SK-N-SH treated with all-trans-retinoic acid at 6 μM for 48 hours (cell line): ENCODE measurements at regions not wholly inside any gene's neighbourhood (a gene's known extent, or its start where the extent isn't known, plus 50 kb on each side); places are given as distances from the start of the nearest gene placed in this dataset.

Source experiments
- ATAC-seq: fragments of 200-7000 bp; cut with Tn5 transposase; 3 replicates; pipeline ENCODE4 v1.9.1; 2020; ENCODE audit warnings: mild to moderate bottlenecking, moderate library complexity
- ARNTL ChIP-seq: fragments of 450-650 bp; formaldehyde crosslinking; IDR thresholded peaks from 2 replicates; pipeline ENCODE4 v1.5.0; 2020; ENCODE audit warnings: low read depth, mild to moderate bottlenecking, moderate library complexity, borderline replicate concordance
- BACH2 ChIP-seq: fragments of 250-450 bp; sonication (Bioruptor Pico); IDR thresholded peaks from 2 replicates; pipeline ENCODE4 v1.9.0; 2021; ENCODE audit warnings: mild to moderate bottlenecking, borderline replicate concordance
- CREB5 ChIP-seq: fragments of 250-450 bp; sonication (Bioruptor Pico); IDR thresholded peaks from 2 replicates; pipeline ENCODE4 v1.5.1; 2020; ENCODE audit warnings: low read depth, mild to moderate bottlenecking, moderate library complexity
- CSDC2 ChIP-seq: fragments of 250-450 bp; sonication (Bioruptor Pico); IDR thresholded peaks from 2 replicates; pipeline ENCODE4 v1.5.0; 2020; ENCODE audit warnings: mild to moderate bottlenecking, moderate library complexity
- CSRNP3 ChIP-seq: fragments of 250-450 bp; sonication (Bioruptor Pico); IDR thresholded peaks from 2 replicates; pipeline ENCODE4 v1.5.1; 2021; ENCODE audit warnings: mild to moderate bottlenecking, moderate library complexity
- ESRRG ChIP-seq: fragments of 250-450 bp; sonication (Bioruptor Pico); IDR thresholded peaks from 2 replicates; pipeline ENCODE4 v1.6.1; 2021; ENCODE audit warnings: mild to moderate bottlenecking
- GLIS3 ChIP-seq: fragments of 250-450 bp; sonication (Bioruptor Pico); IDR thresholded peaks from 2 replicates; pipeline ENCODE4 v1.5.0; 2020; ENCODE audit warnings: mild to moderate bottlenecking, moderate library complexity
- ISL1 ChIP-seq: fragments of 250-450 bp; sonication (Bioruptor Pico); IDR thresholded peaks from 2 replicates; pipeline ENCODE4 v2.1.2; 2022; ENCODE audit warnings: mild to moderate bottlenecking, moderate library complexity
- OSR1 ChIP-seq: fragments of 250-450 bp; sonication (Bioruptor Pico); IDR thresholded peaks from 2 replicates; pipeline ENCODE4 v1.8.0; 2022; ENCODE audit warnings: moderate library complexity, mild to moderate bottlenecking, inconsistent platforms
- PATZ1 ChIP-seq: fragments of 250-450 bp; sonication (Bioruptor Pico); IDR thresholded peaks from 2 replicates; pipeline ENCODE4 v1.8.0; 2020; ENCODE audit warnings: mild to moderate bottlenecking, moderate library complexity, borderline replicate concordance
- POU6F1 ChIP-seq: fragments of 250-450 bp; sonication (Bioruptor Pico); IDR thresholded peaks from 2 replicates; pipeline ENCODE4 v1.8.0; 2021; ENCODE audit warnings: low read depth, mild to moderate bottlenecking, moderate library complexity, borderline replicate concordance
- PPARA ChIP-seq: fragments of 250-450 bp; sonication (Bioruptor Pico); IDR thresholded peaks from 2 replicates; pipeline ENCODE4 v1.5.0; 2020; ENCODE audit warnings: mild to moderate bottlenecking, borderline replicate concordance
- RARB ChIP-seq: fragments of 250-450 bp; sonication (Bioruptor Pico); IDR thresholded peaks from 2 replicates; pipeline ENCODE4 v1.8.0; 2021; ENCODE audit warnings: mild to moderate bottlenecking, moderate library complexity
- SNAI2 ChIP-seq: fragments of 250-450 bp; sonication (Bioruptor Pico); IDR thresholded peaks from 2 replicates; pipeline ENCODE4 v1.5.0; 2020; ENCODE audit warnings: mild to moderate bottlenecking, moderate library complexity
- TCF4 ChIP-seq: fragments of 250-450 bp; sonication (Bioruptor Pico); IDR thresholded peaks from 2 replicates; pipeline ENCODE4 v1.8.0; 2021; ENCODE audit warnings: mild to moderate bottlenecking, moderate library complexity, borderline replicate concordance
- TOX ChIP-seq: fragments of 250-450 bp; sonication (Bioruptor Pico); IDR thresholded peaks from 2 replicates; pipeline ENCODE4 v1.8.0; 2021; ENCODE audit warnings: mild to moderate bottlenecking, moderate library complexity, borderline replicate concordance
- TSHZ2 ChIP-seq: fragments of 250-450 bp; sonication (Bioruptor Pico); IDR thresholded peaks from 2 replicates; pipeline ENCODE4 v1.5.0; 2020; ENCODE audit warnings: mild to moderate bottlenecking, moderate library complexity
- ZC3H10 ChIP-seq: fragments of 250-450 bp; sonication (Bioruptor Pico); IDR thresholded peaks from 2 replicates; pipeline ENCODE4 v1.5.1; 2021; ENCODE audit warnings: mild to moderate bottlenecking, moderate library complexity
- ZFP30 ChIP-seq: fragments of 450-650 bp; formaldehyde crosslinking; IDR thresholded peaks from 2 replicates; pipeline ENCODE4 v1.5.0; 2022; ENCODE audit warnings: mild to moderate bottlenecking, moderate library complexity
- ZNF565 ChIP-seq: fragments of 450-650 bp; formaldehyde crosslinking; conservative IDR thresholded peaks from 2 replicates; pipeline ENCODE4 v1.5.0; 2020; ENCODE audit warnings: low read depth, mild to moderate bottlenecking, moderate library complexity
- ZNF70 ChIP-seq: fragments of 450-650 bp; formaldehyde crosslinking; IDR thresholded peaks from 2 replicates; pipeline ENCODE4 v1.5.0; 2020; ENCODE audit warnings: mild to moderate bottlenecking, moderate library complexity
- ZNF8 ChIP-seq: fragments of 450-650 bp; formaldehyde crosslinking; IDR thresholded peaks from 2 replicates; pipeline ENCODE4 v1.5.0; 2020; ENCODE audit warnings: mild to moderate bottlenecking, moderate library complexity

- no peak for TF ChIP-seq ZNF8 (CRISPR knock-in tag)
- no peak for TF ChIP-seq POU6F1 (CRISPR knock-in tag)
- TF ChIP-seq CREB5 (CRISPR knock-in tag): no peak
- TF ChIP-seq ZNF565 (CRISPR knock-in tag): no peak
- no peak for TF ChIP-seq TCF4 (CRISPR knock-in tag)
- TF ChIP-seq SNAI2 (CRISPR knock-in tag): no peak
- no peak for TF ChIP-seq TSHZ2 (CRISPR knock-in tag)
- TF ChIP-seq RARB (CRISPR knock-in tag): no peak
- no peak for TF ChIP-seq PPARA (CRISPR knock-in tag)
- no peak for TF ChIP-seq TOX (CRISPR knock-in tag)
- no peak for TF ChIP-seq ISL1
- no peak for TF ChIP-seq PATZ1
- no peak for TF ChIP-seq OSR1 (CRISPR knock-in tag)
- TF ChIP-seq ZC3H10 (CRISPR knock-in tag): no peak
- no peak for TF ChIP-seq BACH2
- no peak for TF ChIP-seq ZNF70 (CRISPR knock-in tag)
- TF ChIP-seq CSRNP3 (CRISPR knock-in tag): no peak
- TF ChIP-seq ARNTL: no peak
- no peak for TF ChIP-seq ZFP30
- no peak for TF ChIP-seq GLIS3 (CRISPR knock-in tag)
- TF ChIP-seq, all 23 proteins: peak for 0
- no peak for ATAC-seq
These were observed 408.3 kb downstream of the SH3GL2 start for GRCh38 chr9:17987189-17987588.

- TF ChIP-seq CSDC2 (CRISPR knock-in tag) (no peak), ESRRG (no peak), ZFP30 (no peak), PATZ1 (no peak), RARB (CRISPR knock-in tag) (no peak), CREB5 (CRISPR knock-in tag) (no peak), TCF4 (CRISPR knock-in tag) (no peak), ZNF70 (CRISPR knock-in tag) (no peak), OSR1 (CRISPR knock-in tag) (no peak), GLIS3 (CRISPR knock-in tag) (no peak), ZNF8 (CRISPR knock-in tag) (no peak)
- TF ChIP-seq, all 23 proteins: peak for 0
- no peak for ATAC-seq
These were observed 409.6 kb downstream of the SH3GL2 start for GRCh38 chr9:17988489-17988888.
